WTC11 (cell line): ENCODE measurements at regions not wholly inside any gene's neighbourhood (a gene's known extent, or its start where the extent isn't known, plus 50 kb on each side); places are given as distances from the start of the nearest gene placed in this dataset.

ENCODE experiments used
- ESRRA ChIP-seq: sonication (generic); formaldehyde crosslinking; IDR thresholded peaks from 2 replicates; pipeline ENCODE4 v1.8.1; 2022; ENCODE audit warnings: mild to moderate bottlenecking, missing genetic modification reagents, borderline replicate concordance
- SOX15 ChIP-seq: fragments of 250-450 bp; sonication (Bioruptor Pico); IDR thresholded peaks from 2 replicates; pipeline ENCODE4 v1.9.0; 2021; ENCODE audit warnings: mild to moderate bottlenecking
- ZNF263 ChIP-seq: sonication (generic); formaldehyde crosslinking; IDR thresholded peaks from 2 replicates; pipeline ENCODE4 v1.8.1; 2022; ENCODE audit warnings: low read depth, mild to moderate bottlenecking, moderate library complexity, missing genetic modification reagents
- TF ChIP-seq, protein P1 (sequence below): sonication (generic); formaldehyde crosslinking; IDR thresholded peaks from 2 replicates; pipeline ENCODE4 v1.8.0; 2022; ENCODE audit warnings: missing genetic modification reagents

DNA sequence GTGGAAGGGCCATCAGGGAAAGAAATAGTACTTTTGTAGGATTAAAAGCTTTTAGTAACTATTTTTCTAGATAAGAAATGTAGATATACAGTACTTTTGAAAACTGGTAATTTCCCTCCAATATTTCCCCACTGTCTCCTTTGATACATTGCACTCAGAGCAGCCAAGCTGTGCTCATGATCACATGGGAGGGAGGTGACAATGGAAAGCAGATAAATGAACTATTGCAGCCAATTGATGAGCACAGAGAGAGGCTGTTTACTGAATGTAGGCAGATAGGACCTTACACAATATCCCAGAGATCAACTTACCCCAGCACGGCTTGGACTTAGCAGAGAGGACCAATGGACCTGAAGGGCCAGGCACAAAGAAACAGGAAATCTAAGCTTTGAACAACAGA lies 178.0 kb upstream of the NREP start:
- TF ChIP-seq SOX15 (CRISPR knock-in tag), result no peak
- TF ChIP-seq, protein P1, sequence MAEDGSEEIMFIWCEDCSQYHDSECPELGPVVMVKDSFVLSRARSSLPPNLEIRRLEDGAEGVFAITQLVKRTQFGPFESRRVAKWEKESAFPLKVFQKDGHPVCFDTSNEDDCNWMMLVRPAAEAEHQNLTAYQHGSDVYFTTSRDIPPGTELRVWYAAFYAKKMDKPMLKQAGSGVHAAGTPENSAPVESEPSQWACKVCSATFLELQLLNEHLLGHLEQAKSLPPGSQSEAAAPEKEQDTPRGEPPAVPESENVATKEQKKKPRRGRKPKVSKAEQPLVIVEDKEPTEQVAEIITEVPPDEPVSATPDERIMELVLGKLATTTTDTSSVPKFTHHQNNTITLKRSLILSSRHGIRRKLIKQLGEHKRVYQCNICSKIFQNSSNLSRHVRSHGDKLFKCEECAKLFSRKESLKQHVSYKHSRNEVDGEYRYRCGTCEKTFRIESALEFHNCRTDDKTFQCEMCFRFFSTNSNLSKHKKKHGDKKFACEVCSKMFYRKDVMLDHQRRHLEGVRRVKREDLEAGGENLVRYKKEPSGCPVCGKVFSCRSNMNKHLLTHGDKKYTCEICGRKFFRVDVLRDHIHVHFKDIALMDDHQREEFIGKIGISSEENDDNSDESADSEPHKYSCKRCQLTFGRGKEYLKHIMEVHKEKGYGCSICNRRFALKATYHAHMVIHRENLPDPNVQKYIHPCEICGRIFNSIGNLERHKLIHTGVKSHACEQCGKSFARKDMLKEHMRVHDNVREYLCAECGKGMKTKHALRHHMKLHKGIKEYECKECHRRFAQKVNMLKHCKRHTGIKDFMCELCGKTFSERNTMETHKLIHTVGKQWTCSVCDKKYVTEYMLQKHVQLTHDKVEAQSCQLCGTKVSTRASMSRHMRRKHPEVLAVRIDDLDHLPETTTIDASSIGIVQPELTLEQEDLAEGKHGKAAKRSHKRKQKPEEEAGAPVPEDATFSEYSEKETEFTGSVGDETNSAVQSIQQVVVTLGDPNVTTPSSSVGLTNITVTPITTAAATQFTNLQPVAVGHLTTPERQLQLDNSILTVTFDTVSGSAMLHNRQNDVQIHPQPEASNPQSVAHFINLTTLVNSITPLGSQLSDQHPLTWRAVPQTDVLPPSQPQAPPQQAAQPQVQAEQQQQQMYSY (CRISPR knock-in tag), result no peak
- no peak for TF ChIP-seq ZNF263 (CRISPR knock-in tag)
- TF ChIP-seq ESRRA (CRISPR knock-in tag), result no peak
